Central memory CD8-positive, alpha-beta T cell (primary cell): ENCODE measurements at regions not wholly inside any gene's neighbourhood (a gene's known extent, or its start where the extent isn't known, plus 50 kb on each side); places are given as distances from the start of the nearest gene placed in this dataset.
"Not testable (repeated sequence)": the region's sequence is repeated elsewhere in the genome, so short reads cannot be mapped to it uniquely, and the experiment has no call there.

ENCODE experiments used
- ATAC-seq: fragments of 150-1000 bp; cut with Tn5 transposase; replicated peaks from 2 replicates; pipeline ENCODE4 v1.10.0; 2022; ENCODE audit warnings: mild to moderate bottlenecking, moderate FRiP score, moderate number of reproducible peaks; ENCODE audit not compliant: poor library complexity, severe bottlenecking; ENCODE audit errors: extremely low read depth
- DNase-seq, 2 donors: peaks; one replicate each; pipeline ENCODE4 v3.0.0; 2021; ENCODE audit warnings: low spot score in 2 of 2
- H3K27ac Mint-ChIP-seq: one replicate; pipeline ENCODE4 v1.8.0; 2022; ENCODE audit warnings: low read depth, mild to moderate bottlenecking, moderate library complexity, mixed read lengths
- H3K27me3 Mint-ChIP-seq: one replicate; pipeline ENCODE4 v1.8.0; 2022; ENCODE audit warnings: mixed read lengths
- H3K36me3 Mint-ChIP-seq: one replicate; pipeline ENCODE4 v1.8.0; 2022; ENCODE audit warnings: mild to moderate bottlenecking, moderate library complexity, mixed read lengths; ENCODE audit not compliant: insufficient read depth
- H3K4me1 Mint-ChIP-seq: one replicate; pipeline ENCODE4 v1.8.0; 2022; ENCODE audit warnings: mixed read lengths
- H3K4me3 Mint-ChIP-seq: one replicate; pipeline ENCODE4 v1.8.0; 2022; ENCODE audit warnings: mild to moderate bottlenecking, moderate library complexity, mixed read lengths
- H3K9me3 Mint-ChIP-seq: one replicate; pipeline ENCODE4 v1.8.0; 2022; ENCODE audit warnings: mixed read lengths

- H3K36me3 Mint-ChIP-seq: no peaks in the 10 kb centered on the region
- H3K4me3 Mint-ChIP-seq: no peak overlapping the region
- DNase-seq (no peak), ATAC-seq (no peak)
- no peaks in the 10 kb centered on the region for H3K9me3 Mint-ChIP-seq
- no peak overlapping the region for H3K27ac Mint-ChIP-seq
- no peaks in the 10 kb centered on the region for H3K4me1 Mint-ChIP-seq
- no peaks in the 10 kb centered on the region for H3K27me3 Mint-ChIP-seq
These were observed 758.1 kb upstream of the TPTE start for GRCh38 chr21:9763306-9763705.

DNA sequence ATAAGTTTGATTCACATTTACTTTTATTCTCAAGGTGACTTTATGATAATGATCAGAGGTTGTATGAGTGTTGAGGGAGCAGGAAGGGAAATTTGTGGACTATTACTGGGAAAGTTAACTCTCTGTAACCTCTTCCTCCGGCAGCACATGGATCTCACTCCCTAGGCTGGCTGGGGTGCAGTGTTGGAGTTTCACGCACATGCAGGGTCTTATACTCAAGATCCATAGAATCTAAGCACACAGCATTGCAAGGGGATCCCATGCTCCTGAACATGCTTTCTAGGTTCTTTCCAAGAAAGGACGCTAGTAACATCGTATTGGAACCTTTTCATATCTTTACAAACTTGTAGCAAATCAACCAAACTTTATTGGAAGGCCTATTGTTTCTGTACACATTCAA, 757.6 kb upstream of the TPTE start:
- no peaks in the 10 kb centered on the region for H3K9me3 Mint-ChIP-seq
- DNase-seq: no peak
- no peak for ATAC-seq
- H3K36me3 Mint-ChIP-seq: no peaks in the 10 kb centered on the region
- H3K27ac Mint-ChIP-seq: no peak overlapping the region
- no peaks in the 10 kb centered on the region for H3K4me1 Mint-ChIP-seq
- H3K4me3 Mint-ChIP-seq: no peak overlapping the region
- no peaks in the 10 kb centered on the region for H3K27me3 Mint-ChIP-seq

DNA sequence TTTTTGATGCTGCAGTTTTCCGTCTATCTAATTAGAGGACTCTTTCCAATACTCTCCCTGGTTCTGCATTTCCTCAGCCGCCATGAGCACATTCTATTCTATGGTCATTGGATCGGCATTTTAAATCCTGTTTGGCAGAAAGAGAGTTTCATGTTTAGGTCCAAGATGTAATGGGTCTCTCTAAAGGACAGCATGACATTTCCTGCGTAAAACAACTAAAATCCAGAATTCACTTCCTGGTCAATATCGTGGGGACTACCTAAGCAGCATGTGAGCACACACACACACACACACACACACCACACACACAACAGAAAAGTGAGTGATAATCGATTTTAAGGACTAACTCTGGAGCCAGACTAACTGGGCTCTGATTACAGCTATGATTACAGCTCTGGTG, 757.1 kb upstream of the TPTE start:
- not testable (repeated sequence) for H3K27me3 Mint-ChIP-seq, DNase-seq, ATAC-seq, H3K36me3 Mint-ChIP-seq, H3K27ac Mint-ChIP-seq, H3K4me3 Mint-ChIP-seq, H3K9me3 Mint-ChIP-seq, H3K4me1 Mint-ChIP-seq

DNA sequence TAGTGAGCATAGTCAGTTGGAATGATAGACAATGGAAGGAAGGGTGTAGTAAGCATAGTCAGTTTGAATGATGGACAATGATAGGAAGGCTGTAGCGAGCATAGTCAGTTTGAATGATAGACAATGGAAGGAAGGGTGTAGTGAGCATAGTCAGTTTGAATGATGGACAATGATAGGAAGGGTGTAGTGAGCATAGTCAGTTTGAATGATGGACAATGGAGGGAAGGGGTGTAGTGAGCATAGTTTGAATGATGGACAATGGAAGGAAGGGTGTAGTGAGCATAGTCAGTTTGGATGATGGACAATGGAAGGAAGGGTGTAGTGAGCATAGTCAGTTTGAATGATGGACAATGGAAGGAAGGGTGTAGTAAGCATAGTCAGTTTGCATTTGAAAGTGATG, 755.8 kb upstream of the TPTE start:
- not testable (repeated sequence) for H3K36me3 Mint-ChIP-seq, DNase-seq, H3K4me3 Mint-ChIP-seq, H3K4me1 Mint-ChIP-seq, ATAC-seq, H3K27me3 Mint-ChIP-seq, H3K27ac Mint-ChIP-seq, H3K9me3 Mint-ChIP-seq

- H3K9me3 Mint-ChIP-seq, H3K36me3 Mint-ChIP-seq, DNase-seq, ATAC-seq, H3K4me1 Mint-ChIP-seq, H3K27ac Mint-ChIP-seq, H3K4me3 Mint-ChIP-seq, H3K27me3 Mint-ChIP-seq: not testable (repeated sequence)
These were observed 754.3 kb upstream of the TPTE start for GRCh38 chr21:9766890-9767591.

DNA sequence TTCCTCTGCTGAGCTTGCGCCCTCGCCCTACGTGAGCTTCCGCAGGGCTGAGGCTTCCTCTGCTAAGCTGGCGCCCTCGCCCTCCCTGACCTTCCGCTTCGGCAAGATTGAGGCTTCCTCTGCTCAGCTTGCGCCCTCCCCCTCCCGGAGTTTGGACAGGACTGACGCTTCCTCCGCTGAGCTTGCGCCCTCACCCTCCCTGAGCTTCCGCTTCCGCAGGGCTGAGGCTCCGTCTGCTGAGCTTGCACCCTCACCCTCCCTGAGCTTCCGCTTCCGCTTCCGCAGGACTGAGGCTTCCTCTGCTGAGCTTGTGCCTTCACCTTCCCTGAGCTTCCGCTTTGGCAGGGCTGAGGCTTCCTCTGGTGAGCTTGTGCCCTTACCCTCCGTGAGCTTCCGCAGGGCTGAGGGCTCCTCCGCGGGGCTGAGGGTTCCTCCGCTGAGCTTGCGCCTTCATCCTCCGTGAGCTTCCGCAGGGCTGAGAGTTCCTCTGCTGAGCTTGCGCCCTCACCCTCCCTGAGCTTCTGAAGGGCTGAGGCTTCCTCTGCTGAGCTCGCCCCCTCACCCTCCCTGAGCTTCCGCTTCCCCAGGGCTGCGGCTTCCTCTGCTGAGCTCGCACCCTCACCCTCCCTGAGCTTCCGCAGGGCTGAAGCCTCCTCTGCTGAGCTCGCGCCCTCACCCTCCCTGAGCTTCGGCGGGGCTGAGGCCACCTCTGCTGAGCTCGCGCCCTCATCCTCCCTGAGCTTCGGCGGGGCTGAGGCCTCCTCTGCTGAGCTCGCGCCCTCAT, 753.6 kb upstream of the TPTE start:
- ATAC-seq: no peak

GRCh38 chr21:9768376-9769130, 752.8 kb upstream of the TPTE start:
- not testable (repeated sequence) for H3K36me3 Mint-ChIP-seq, H3K27ac Mint-ChIP-seq, ATAC-seq, H3K27me3 Mint-ChIP-seq, H3K4me3 Mint-ChIP-seq, H3K4me1 Mint-ChIP-seq, H3K9me3 Mint-ChIP-seq, DNase-seq

More for the DNA sequence above, 753.6 kb upstream of the TPTE start:
- Mint-ChIP-seq H3K4me3 (no peak overlapping the region), H3K27me3 (no peaks in the 10 kb centered on the region), H3K36me3 (no peaks in the 10 kb centered on the region), H3K4me1 (no peaks in the 10 kb centered on the region), H3K9me3 (no peaks in the 10 kb centered on the region), H3K27ac (no peak overlapping the region)
- DNase-seq: no peak

GRCh38 chr21:9769131-9769498, 752.3 kb upstream of the TPTE start:
- DNase-seq, H3K36me3 Mint-ChIP-seq, H3K27me3 Mint-ChIP-seq, ATAC-seq, H3K4me3 Mint-ChIP-seq, H3K4me1 Mint-ChIP-seq, H3K9me3 Mint-ChIP-seq, H3K27ac Mint-ChIP-seq: not testable (repeated sequence)

GRCh38 chr21:9769718-9770690, 751.4 kb upstream of the TPTE start:
- not testable (repeated sequence) for H3K27me3 Mint-ChIP-seq, DNase-seq, H3K36me3 Mint-ChIP-seq, H3K4me1 Mint-ChIP-seq, ATAC-seq, H3K27ac Mint-ChIP-seq, H3K9me3 Mint-ChIP-seq, H3K4me3 Mint-ChIP-seq

DNA sequence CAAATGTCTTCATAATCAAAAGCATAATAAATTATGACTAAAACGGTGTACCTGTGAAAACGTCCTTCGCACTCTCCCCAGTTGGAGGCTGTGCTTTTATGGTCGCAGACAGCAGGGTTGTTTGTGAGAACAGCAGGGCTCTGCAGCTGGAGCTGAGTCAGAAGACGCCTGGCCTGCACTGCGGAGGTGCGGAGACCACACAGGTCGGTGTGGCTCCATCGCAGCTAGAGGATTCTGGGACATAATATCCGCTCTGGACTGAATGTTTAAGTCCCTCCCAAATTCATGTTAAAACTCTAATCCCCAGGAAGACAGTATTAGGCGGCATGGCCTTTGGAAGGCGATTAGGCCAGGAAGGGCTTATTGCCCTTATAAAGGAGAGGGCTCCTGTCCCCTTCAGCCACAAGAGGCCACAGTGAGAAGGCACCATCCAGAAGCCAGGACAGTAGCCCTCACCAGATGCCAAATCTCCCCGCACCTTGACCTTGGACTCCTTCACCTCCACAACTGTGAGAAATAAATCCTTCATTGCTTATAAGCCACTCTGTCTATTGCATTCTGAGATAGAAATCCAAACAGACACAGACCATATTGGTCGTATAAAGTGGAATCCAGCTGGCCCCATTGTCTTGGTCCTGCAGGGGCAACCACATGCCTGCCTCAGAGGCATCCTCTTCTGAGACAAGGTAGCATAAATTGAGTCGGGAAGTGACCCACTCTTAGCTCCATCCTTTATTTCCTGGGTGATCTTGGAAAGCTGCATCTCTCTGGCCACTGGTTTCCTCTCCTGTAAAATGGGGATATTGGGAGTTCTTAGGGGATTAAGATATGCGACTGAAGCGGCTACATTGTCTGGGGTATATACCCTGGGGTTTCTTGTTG, 749.7 kb upstream of the TPTE start:
- peaks cover 17% of the 10 kb centered on the region for H3K9me3 Mint-ChIP-seq
- ATAC-seq, H3K36me3 Mint-ChIP-seq, H3K4me1 Mint-ChIP-seq, H3K27ac Mint-ChIP-seq, H3K27me3 Mint-ChIP-seq, DNase-seq, H3K4me3 Mint-ChIP-seq: not testable (repeated sequence)

DNA sequence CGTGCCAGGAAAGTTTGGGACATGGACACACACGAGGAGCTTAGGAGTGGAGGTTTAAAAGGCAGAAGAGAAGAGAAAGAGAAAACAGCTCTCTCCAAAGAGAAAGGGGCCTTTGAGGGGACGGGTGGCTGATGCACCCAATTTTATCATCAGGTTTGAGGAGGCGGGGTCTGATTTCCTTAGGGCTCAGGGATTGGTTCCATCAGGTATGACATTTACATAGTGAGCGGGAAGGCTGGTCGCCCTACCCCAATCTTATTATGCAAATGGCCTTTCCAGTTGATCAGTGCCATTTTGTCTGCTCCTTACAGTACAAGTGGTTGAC, 749.1 kb upstream of the TPTE start:
- ATAC-seq (no peak), DNase-seq (no peak)
- H3K9me3 Mint-ChIP-seq: peaks cover 21% of the 10 kb centered on the region
- no peak overlapping the region for H3K27ac Mint-ChIP-seq
- H3K27me3 Mint-ChIP-seq: no peaks in the 10 kb centered on the region
- H3K4me1 Mint-ChIP-seq: no peaks in the 10 kb centered on the region
- no peak overlapping the region for H3K4me3 Mint-ChIP-seq
- H3K36me3 Mint-ChIP-seq: no peaks in the 10 kb centered on the region
